Osteoblast (primary cell): ENCODE measurements at regions not wholly inside any gene's neighbourhood (a gene's known extent, or its start where the extent isn't known, plus 50 kb on each side); places are given as distances from the start of the nearest gene placed in this dataset.

Source experiments
- DNase-seq: peaks from one replicate; pipeline ENCODE4 v3.0.0; 2011; ENCODE audit warnings: low spot score, mixed read lengths; ENCODE audit not compliant: insufficient read length; ENCODE audit errors: missing footprints
- H2AFZ ChIP-seq: 2 replicates; pipeline ENCODE4 v1.6.0; 2011; ENCODE audit warnings: mild to moderate bottlenecking, low read length
- H3K27ac ChIP-seq: 2 replicates; pipeline ENCODE4 v1.5.1; 2011; ENCODE audit warnings: mild to moderate bottlenecking, low read depth, low read length, moderate library complexity
- H3K27me3 ChIP-seq: 2 replicates; pipeline ENCODE4 v1.6.0; 2012; ENCODE audit warnings: mild to moderate bottlenecking, control low read depth, inconsistent platforms, low read length, moderate library complexity; ENCODE audit not compliant: insufficient read depth
- H3K36me3 ChIP-seq: 2 replicates; pipeline ENCODE4 v1.5.1; 2011; ENCODE audit warnings: mild to moderate bottlenecking, low read length, control low read depth, moderate library complexity; ENCODE audit not compliant: insufficient read depth
- H3K4me1 ChIP-seq: 2 replicates; pipeline ENCODE4 v1.5.1; 2011; ENCODE audit warnings: mild to moderate bottlenecking, low read length, control low read depth, moderate library complexity; ENCODE audit not compliant: insufficient read depth
- H3K4me2 ChIP-seq: 2 replicates; pipeline ENCODE4 v1.6.0; 2011; ENCODE audit warnings: mild to moderate bottlenecking, low read length; ENCODE audit not compliant: insufficient read depth
- H3K4me3 ChIP-seq: fragments of 200-600 bp; sonication (generic); 3 replicates; pipeline ENCODE4 v1.5.1; 2012; ENCODE audit warnings: mild to moderate bottlenecking, low read length, inconsistent platforms; ENCODE audit not compliant: insufficient read depth
- H3K79me2 ChIP-seq: 2 replicates; pipeline ENCODE4 v1.6.0; 2012; ENCODE audit warnings: mild to moderate bottlenecking, low read length, control low read depth, inconsistent platforms; ENCODE audit not compliant: insufficient read depth
- H3K9me3 ChIP-seq: 2 replicates; pipeline ENCODE4 v1.5.1; 2011; ENCODE audit warnings: low read depth, low read length, control low read depth
- H4K20me1 ChIP-seq: 2 replicates; pipeline ENCODE4 v1.6.0; 2012; ENCODE audit warnings: mild to moderate bottlenecking, low read length, control low read depth; ENCODE audit not compliant: insufficient read depth
- TF ChIP-seq, protein P1 (sequence below): IDR thresholded peaks from 2 replicates; pipeline ENCODE4 v1.5.1; 2011; ENCODE audit warnings: mild to moderate bottlenecking, low read depth, low read length, moderate library complexity; ENCODE audit errors: extremely low read depth

DNA sequence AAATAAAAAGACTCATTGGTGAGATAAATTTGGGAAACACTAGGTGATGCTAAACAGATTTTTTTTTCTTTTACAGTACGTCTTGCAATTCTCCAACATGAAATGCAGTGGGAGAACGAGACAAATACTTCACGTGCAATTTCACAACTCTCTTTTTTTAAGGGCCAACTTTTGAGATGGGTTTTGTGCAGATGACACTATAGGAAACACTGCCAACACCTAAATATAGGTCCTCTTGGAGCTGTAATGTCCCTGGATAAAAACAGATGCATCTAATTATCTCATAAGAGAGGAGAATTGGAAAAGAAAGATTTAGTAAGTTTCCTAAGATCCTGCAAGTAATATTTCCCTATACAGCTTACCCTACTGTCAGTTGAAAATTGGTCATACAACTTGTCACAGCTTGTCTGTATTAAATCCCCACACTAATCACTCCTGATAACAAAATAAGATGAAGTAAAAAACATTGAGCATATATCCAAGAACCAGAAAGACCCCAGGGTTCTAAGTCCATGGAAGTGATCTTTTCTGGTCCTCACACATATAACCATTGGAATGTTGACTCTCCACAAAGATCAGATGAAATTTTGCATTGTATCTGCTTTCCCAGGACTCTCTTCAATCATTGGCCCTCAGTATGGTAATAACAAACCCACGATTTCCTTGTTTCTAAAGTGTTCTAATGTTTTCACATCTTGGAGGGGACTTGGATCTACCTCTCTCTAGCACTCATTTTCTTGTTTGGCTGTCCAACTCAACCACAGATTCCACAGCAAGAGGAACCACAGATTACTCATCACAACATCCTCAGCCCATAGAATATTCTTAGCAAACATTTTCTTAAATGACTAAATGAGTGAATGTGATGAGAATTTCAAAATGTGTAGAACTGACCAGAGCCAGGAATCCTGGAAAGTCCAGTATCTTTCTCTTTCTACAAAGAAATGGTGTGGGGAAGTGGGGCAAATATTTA lies 769.4 kb upstream of the USP15 start:
- no peaks in the 10 kb centered on the region for H3K9me3 ChIP-seq
- no peaks in the 10 kb centered on the region for H3K4me1 ChIP-seq
- no peaks in the 10 kb centered on the region for H3K27me3 ChIP-seq
- H4K20me1 ChIP-seq: no peaks in the 10 kb centered on the region
- TF ChIP-seq, protein P1, sequence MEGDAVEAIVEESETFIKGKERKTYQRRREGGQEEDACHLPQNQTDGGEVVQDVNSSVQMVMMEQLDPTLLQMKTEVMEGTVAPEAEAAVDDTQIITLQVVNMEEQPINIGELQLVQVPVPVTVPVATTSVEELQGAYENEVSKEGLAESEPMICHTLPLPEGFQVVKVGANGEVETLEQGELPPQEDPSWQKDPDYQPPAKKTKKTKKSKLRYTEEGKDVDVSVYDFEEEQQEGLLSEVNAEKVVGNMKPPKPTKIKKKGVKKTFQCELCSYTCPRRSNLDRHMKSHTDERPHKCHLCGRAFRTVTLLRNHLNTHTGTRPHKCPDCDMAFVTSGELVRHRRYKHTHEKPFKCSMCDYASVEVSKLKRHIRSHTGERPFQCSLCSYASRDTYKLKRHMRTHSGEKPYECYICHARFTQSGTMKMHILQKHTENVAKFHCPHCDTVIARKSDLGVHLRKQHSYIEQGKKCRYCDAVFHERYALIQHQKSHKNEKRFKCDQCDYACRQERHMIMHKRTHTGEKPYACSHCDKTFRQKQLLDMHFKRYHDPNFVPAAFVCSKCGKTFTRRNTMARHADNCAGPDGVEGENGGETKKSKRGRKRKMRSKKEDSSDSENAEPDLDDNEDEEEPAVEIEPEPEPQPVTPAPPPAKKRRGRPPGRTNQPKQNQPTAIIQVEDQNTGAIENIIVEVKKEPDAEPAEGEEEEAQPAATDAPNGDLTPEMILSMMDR: no peak
- no peak overlapping the region for H2AFZ ChIP-seq
- H3K27ac ChIP-seq: no peak overlapping the region
- no peaks in the 10 kb centered on the region for H3K79me2 ChIP-seq
- no peak for DNase-seq
- no peak overlapping the region for H3K4me2 ChIP-seq
- no peaks in the 10 kb centered on the region for H3K36me3 ChIP-seq
- no peak overlapping the region for H3K4me3 ChIP-seq

DNA sequence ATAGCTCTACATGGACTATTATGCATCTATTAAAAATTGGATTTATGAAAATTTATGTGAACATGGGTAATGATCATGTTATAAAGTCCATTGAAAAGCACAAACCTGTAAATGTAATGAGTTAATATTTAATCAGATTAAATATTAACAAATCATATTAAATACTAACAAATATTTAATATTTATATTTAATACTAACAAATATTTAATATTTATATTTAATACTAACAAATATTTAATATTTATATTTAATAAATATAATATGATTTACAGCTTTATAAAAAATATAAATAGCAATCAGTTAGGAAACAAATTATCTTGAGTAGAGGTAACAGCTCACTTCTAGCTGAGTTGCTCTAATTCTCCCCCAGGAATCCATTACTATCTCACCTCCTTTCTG lies 758.0 kb upstream of the USP15 start:
- Histone ChIP-seq H3K79me2 (no peaks in the 10 kb centered on the region), H3K9me3 (peaks cover 6% of the 10 kb centered on the region), H3K4me3 (no peak overlapping the region), H3K4me1 (no peaks in the 10 kb centered on the region), H3K27ac (no peak overlapping the region), H3K27me3 (no peaks in the 10 kb centered on the region), H3K36me3 (no peaks in the 10 kb centered on the region), H2AFZ (no peak overlapping the region), H3K4me2 (no peak overlapping the region), H4K20me1 (no peaks in the 10 kb centered on the region)
- no peak for DNase-seq
- TF ChIP-seq, protein P1: no peak

DNA sequence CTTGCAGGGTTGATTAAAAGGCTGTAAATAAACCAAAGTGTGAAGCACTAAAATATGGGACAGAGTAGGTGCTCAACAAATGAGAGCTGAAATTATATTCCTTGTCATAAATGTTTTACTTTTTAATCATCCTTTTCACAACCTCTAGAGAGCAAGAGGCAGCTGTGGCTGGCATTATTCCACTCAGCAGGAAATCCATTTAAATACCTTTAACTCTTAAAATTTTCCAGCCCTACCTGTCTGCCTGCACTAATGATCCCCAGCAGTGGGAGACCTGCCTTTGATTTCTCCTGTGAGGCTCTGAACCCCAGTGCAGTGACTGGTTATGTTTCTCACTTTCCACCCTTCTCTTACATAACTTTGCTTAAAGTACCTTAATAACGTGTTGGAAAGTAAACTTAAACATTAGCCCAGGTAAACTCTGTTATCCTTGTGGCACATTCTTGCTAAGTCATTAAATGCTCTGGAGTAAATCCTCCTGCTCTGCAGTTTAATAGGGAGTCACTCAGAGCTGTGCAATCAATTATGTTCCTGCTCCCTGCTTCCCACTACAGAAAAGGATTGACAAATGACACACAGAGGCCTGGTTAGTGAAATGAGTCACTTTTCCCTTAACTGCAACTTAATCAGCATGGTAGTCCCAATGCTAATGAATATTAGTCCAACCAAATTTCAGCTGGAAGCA lies 755.7 kb upstream of the USP15 start:
- H2AFZ ChIP-seq: no peak overlapping the region
- H3K36me3 ChIP-seq: no peaks in the 10 kb centered on the region
- H3K27me3 ChIP-seq: no peaks in the 10 kb centered on the region
- DNase-seq: no peak
- peaks cover 6% of the 10 kb centered on the region for H3K9me3 ChIP-seq
- no peak overlapping the region for H3K27ac ChIP-seq
- H3K4me3 ChIP-seq: no peak overlapping the region
- TF ChIP-seq, protein P1: no peak
- no peak overlapping the region for H3K4me2 ChIP-seq
- no peaks in the 10 kb centered on the region for H4K20me1 ChIP-seq
- H3K79me2 ChIP-seq: no peaks in the 10 kb centered on the region
- no peaks in the 10 kb centered on the region for H3K4me1 ChIP-seq

DNA sequence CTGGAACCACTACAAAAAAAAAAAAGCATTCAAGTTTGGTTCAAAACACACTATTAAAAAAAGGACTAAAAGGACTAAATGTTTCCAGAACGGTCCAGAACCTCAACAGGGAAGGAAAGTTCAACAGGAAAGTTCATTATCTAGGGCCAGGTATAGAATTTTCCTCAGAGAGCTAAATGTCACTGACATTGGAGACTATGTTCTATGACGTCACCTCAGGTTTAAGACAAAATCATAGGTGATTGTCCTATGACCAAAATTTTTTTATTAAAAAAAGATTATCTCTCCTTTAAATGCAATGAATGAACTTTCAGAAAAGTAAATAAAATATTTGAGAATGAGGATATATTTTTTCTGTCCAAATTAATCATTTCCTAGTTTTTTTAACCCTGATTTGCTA lies 746.7 kb upstream of the USP15 start:
- H3K9me3 ChIP-seq: no peaks in the 10 kb centered on the region
- no peaks in the 10 kb centered on the region for H4K20me1 ChIP-seq
- H3K36me3 ChIP-seq: no peaks in the 10 kb centered on the region
- no peak overlapping the region for H3K27ac ChIP-seq
- H3K4me2 ChIP-seq: no peak overlapping the region
- H2AFZ ChIP-seq: no peak overlapping the region
- no peak overlapping the region for H3K4me3 ChIP-seq
- no peaks in the 10 kb centered on the region for H3K79me2 ChIP-seq
- H3K27me3 ChIP-seq: no peaks in the 10 kb centered on the region
- H3K4me1 ChIP-seq: no peaks in the 10 kb centered on the region
- TF ChIP-seq, protein P1: no peak
- no peak for DNase-seq
